PFSK-1 (cell line): ENCODE measurements at regions not wholly inside any gene's neighbourhood (a gene's known extent, or its start where the extent isn't known, plus 50 kb on each side); places are given as distances from the start of the nearest gene placed in this dataset.

Experiments used
- FOXP2 ChIP-seq: optimal IDR thresholded peaks from 2 replicates; pipeline ENCODE3; 2011; ENCODE audit warnings: borderline replicate concordance, control low read depth, inconsistent platforms; ENCODE audit not compliant: insufficient read depth; ENCODE audit errors: extremely low read length, extremely low read depth
- POLR2AphosphoS5 ChIP-seq: IDR thresholded peaks from 2 replicates; pipeline ENCODE4 v1.6.1; 2012; ENCODE audit warnings: low read depth, mild to moderate bottlenecking, control low read depth, low read length, moderate library complexity
- REST ChIP-seq, 2 experiments: IDR thresholded peaks; 2 replicates each; pipeline versions ENCODE4 v1.6.1 to v1.8.0; 2011 to 2012; ENCODE audit warnings: low read depth in 2 of 2, low read length in 2 of 2, control low read depth in 1 of 2, inconsistent platforms in 1 of 2, mild to moderate bottlenecking in 1 of 2, moderate library complexity in 1 of 2; ENCODE audit not compliant: insufficient read depth in 1 of 2
- SIN3A ChIP-seq: IDR thresholded peaks from 2 replicates; pipeline ENCODE4 v1.6.1; 2012; ENCODE audit warnings: mild to moderate bottlenecking, low read length, moderate library complexity, borderline replicate concordance; ENCODE audit not compliant: insufficient read depth
- TAF1 ChIP-seq: IDR thresholded peaks from 2 replicates; pipeline ENCODE4 v1.6.1; 2012; ENCODE audit warnings: low read length, control low read depth, borderline replicate concordance; ENCODE audit not compliant: insufficient read depth

GRCh38 chr12:20011200-20011599 lies 357.1 kb upstream of the PDE3A start:
- TF ChIP-seq REST (IDR thresholded peaks at IDR 0.05; ENCODE audit: insufficient read depth in 1 of 2, low read depth in 2 of 2, low read length in 2 of 2): no peak
- no peak for TF ChIP-seq TAF1
- TF ChIP-seq FOXP2: no peak
- TF ChIP-seq POLR2AphosphoS5: no peak
- TF ChIP-seq SIN3A: no peak

GRCh38 chr12:20017802-20018201 lies 350.5 kb upstream of the PDE3A start:
- TF ChIP-seq FOXP2 (no peak), REST (IDR thresholded peaks at IDR 0.05; ENCODE audit: insufficient read depth in 1 of 2, low read depth in 2 of 2, low read length in 2 of 2) (no peak)

GRCh38 chr12:20018406-20018805 lies 349.9 kb upstream of the PDE3A start:
- TF ChIP-seq TAF1 (no peak), REST (IDR thresholded peaks at IDR 0.05; ENCODE audit: insufficient read depth in 1 of 2, low read depth in 2 of 2, low read length in 2 of 2) (no peak), POLR2AphosphoS5 (no peak), SIN3A (no peak), FOXP2 (no peak)

- no peak for TF ChIP-seq SIN3A
- TF ChIP-seq TAF1: no peak
- TF ChIP-seq FOXP2: no peak
- no peak for TF ChIP-seq POLR2AphosphoS5
- TF ChIP-seq REST (IDR thresholded peaks at IDR 0.05; ENCODE audit: insufficient read depth in 1 of 2, low read depth in 2 of 2, low read length in 2 of 2): no peak
Observed at GRCh38 chr12:20024194-20024593, 344.1 kb upstream of the PDE3A start.

DNA sequence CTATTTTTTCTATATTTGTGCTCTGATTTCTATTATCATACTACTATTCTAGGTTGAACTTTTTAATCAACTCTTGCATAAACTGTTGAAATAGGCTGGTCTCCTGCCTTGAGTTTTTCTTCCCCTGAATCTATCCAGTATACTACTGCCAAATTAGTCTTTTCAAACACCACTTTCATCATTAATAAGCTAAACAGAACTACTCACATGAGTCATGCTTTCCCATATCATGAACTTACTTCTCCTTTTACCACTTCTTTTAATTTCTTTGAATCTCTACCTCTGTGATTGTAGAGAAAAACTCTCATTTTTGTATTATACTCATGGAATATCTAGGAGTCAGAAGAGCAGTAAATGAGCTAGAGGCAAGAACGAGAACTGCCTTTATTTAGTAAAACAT lies 340.3 kb upstream of the PDE3A start:
- TF ChIP-seq REST (IDR thresholded peaks at IDR 0.05; ENCODE audit: insufficient read depth in 1 of 2, low read depth in 2 of 2, low read length in 2 of 2) (no peak), POLR2AphosphoS5 (no peak), FOXP2 (no peak), TAF1 (no peak), SIN3A (no peak)
